ENCODE measurements at regions not wholly inside any gene's neighbourhood (a gene's known extent, or its start where the extent isn't known, plus 50 kb on each side); places are given as distances from the start of the nearest gene placed in this dataset.

DNA sequence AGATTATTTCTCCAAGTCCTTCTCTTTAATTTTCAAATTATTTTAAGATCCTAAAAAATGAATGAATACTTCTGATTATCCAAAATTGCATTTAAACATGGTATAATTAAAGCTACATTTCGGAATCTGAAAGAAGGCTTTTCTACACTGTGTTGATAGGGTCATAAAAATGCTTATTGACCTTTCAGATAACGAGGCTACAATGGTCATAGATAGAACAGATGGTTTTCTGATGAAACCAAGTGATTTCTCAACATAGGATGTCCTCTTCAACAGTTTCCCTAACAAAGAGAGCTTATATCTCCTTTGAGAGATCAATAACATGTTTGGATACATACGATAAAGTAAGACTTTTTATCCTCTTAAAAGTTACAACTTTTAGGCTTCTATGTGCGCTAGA is 201.1 kb downstream of the PTH2R start (continued):
- TF ChIP-seq, protein P1, sequence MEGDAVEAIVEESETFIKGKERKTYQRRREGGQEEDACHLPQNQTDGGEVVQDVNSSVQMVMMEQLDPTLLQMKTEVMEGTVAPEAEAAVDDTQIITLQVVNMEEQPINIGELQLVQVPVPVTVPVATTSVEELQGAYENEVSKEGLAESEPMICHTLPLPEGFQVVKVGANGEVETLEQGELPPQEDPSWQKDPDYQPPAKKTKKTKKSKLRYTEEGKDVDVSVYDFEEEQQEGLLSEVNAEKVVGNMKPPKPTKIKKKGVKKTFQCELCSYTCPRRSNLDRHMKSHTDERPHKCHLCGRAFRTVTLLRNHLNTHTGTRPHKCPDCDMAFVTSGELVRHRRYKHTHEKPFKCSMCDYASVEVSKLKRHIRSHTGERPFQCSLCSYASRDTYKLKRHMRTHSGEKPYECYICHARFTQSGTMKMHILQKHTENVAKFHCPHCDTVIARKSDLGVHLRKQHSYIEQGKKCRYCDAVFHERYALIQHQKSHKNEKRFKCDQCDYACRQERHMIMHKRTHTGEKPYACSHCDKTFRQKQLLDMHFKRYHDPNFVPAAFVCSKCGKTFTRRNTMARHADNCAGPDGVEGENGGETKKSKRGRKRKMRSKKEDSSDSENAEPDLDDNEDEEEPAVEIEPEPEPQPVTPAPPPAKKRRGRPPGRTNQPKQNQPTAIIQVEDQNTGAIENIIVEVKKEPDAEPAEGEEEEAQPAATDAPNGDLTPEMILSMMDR (IDR thresholded peaks at IDR 0.05; ENCODE audit: control extremely low read depth in 1 of 3, insufficient read depth in 1 of 3, low read depth in 1 of 3, low read length in 3 of 3), result no peak
- TF ChIP-seq, protein P2, sequence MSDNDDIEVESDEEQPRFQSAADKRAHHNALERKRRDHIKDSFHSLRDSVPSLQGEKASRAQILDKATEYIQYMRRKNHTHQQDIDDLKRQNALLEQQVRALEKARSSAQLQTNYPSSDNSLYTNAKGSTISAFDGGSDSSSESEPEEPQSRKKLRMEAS (IDR thresholded peaks at IDR 0.05), result no peak
- TF ChIP-seq POLR2A (IDR thresholded peaks at IDR 0.05; ENCODE audit: control extremely low read depth in 1 of 2, low read depth in 2 of 2, low read length in 2 of 2), result no peak
- TF ChIP-seq EP300 (IDR thresholded peaks at IDR 0.05; ENCODE audit: borderline replicate concordance in 1 of 2, low read depth in 2 of 2, low read length in 2 of 2), result no peak
- no peak for TF ChIP-seq KDM4A (IDR thresholded peaks at IDR 0.05; ENCODE audit: low read depth, low read length, severe bottlenecking)
- no peak for TF ChIP-seq FOSL1 (IDR thresholded peaks at IDR 0.05; ENCODE audit: insufficient read depth, low read depth, low read length)
